T-helper 9 cell (primary cell): ENCODE measurements at regions not wholly inside any gene's neighbourhood (a gene's known extent, or its start where the extent isn't known, plus 50 kb on each side); places are given as distances from the start of the nearest gene placed in this dataset.

Experiments used
- DNase-seq: peaks from one replicate; pipeline ENCODE4 v3.0.0-alpha.2; 2020

DNA sequence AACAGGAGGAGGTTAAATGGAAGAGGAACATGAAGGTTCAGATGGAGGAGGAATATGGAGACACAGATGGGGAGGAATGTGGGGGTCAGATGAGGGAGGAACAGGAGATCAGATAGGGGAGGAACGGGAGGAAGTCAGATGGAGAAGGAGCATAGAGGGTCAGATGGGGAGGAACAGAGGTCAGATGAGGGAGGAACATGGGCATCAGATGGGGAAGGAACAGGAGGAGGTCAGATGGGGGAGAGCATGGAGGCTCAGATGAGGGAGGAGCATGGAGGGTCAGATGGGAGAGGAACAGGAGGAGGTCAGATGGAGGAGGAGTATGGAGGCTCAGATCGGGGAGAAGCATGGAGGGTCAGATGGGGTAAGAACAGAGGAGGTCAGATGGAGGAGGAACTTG, 290.6 kb downstream of the BMP7 start:
- DNase-seq, result no peak

DNA sequence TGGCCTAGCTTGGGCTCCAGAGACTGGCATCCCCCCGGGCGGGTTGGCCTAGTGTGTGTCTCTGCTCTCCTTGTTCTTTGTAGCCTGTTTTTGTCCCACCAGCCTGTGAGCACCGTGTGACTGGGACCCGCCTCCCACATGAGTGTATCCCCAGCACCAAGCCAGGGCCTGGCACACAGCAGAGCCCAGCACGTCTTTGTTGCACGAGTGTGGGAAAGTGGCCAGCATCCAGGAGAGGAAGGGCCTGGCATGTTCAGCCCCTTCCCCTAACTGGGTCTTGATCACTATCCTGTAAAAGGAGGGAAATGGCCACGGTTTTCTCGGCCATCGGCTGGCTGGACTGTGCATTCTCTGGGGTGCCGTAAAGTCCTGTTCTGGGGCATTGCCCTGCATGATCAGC, 290.1 kb downstream of the BMP7 start:
- no peak for DNase-seq

DNA sequence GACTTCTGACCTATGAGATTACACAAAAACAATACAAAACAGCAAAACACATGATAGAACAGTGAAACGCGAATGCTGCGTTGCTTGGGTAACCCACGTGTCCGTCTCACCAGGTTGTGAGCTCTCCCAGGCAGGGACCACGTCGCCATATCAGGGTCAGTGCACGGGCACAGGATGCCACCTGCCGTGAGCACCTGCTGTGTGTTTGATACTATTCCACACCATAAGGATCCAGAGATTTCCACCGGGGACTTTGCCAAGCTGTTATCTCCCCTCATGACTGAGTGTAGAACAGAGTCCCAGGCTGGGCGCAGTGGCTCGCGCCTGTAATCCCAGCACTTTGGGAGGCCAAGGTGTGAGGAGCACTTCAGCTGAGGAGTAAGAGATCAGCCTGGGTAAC, 288.0 kb downstream of the BMP7 start:
- DNase-seq, result no peak

DNA sequence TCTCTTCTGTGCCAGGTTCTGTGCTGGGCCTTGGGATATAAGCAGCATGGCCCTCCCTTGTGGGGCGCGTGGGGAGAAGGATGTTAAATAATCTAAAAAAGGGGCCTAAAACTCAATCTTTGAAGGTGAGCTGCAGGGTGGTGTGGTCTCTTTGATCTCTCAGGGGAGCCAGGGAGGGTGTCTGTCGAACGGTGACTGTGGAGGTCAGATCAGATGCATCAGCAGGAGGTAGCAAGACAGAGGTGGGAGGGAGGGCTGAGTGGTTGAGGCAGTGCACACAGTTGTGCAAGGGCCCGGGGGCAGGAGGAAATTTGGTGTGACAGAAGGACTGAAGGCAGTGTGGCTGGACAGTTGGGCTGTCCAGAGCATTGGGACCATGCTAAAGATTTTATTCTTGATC, 287.3 kb downstream of the BMP7 start:
- DNase-seq, result no peak

DNA sequence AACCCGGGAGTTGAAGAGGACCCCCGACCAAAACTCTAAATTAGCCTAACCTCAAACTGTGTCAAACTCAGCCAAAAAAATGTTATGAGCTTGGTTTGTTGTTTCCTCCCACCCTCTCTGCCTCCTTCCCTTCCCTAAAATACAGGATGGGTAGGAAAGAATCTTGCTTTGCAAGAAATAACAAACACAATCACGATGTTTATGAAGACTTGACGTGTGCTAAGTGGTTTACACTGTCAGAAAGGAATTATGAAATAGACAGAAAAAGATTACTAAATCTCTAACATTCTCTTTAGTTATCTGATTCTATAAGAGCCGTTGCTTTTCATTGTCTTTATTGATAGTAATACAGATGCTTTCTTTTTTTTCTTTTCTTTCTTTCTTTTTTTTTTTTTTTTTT, 285.1 kb downstream of the BMP7 start:
- DNase-seq, result no peak

DNA sequence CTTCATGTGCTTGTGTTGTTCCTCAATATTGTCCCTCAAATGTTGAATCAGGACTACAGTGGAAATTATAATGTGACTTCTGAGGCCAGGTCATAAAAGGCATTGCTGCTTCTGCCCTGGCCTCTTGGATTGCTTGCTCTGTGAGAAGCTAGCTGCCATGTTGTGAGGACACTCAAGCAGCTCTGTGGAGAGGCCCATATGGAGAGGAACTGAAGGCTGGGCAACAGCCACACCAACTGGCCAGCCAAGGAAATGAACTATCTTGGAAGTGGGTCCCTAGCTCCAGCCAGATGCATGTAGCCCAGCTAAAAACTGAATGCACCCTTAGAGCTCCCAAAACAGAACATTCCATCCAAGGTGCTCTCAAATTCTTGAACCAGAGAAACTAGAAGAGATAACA, 282.6 kb downstream of the BMP7 start:
- no peak for DNase-seq

DNA sequence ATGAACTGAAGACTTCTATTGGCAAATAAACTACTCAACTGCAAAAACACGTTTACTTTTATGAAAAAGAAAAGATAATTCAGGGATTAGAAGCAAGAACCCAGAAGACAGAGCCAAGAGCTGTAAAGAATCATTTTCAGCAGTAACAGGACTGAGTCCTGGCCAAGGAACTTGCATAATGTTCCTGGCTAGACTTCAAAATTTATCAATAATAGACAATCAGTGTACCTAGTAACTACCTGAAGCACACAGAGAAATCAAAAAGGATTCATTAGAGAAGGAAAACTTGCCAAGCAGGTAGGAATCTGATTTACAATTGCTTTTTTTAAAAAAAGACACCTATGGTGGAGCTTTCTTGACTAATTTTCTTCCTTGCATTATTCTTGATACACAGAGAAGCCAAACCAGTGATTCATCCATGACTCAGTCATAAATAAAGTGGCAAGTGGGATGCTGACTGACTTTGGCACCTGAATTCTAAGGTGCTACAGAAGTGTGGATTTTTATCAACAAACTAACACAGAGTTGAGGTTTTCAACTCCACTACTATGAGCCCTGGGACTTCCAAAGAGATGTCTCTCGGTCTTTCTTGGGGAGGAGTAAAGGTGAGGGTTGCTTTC, 281.3 kb downstream of the BMP7 start:
- DNase-seq, result no peak

DNA sequence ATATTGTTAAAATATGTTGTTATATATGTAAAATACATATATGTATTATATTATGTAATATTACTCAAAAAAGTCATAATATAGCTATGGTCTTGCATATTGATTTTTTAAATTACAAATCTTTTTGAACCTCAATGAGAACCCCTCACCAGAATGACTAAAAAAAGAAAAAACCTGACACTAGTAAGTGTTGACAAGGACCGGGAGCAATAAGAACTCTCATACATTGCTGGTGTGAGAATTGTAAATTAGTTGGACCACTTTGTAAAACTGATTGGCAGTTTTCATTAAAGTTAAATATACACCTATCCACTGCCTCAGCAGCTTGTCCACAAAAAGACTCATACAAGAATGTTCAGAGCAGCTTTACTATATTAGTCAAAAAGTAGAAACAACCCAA, 280.0 kb downstream of the BMP7 start:
- no peak for DNase-seq

DNA sequence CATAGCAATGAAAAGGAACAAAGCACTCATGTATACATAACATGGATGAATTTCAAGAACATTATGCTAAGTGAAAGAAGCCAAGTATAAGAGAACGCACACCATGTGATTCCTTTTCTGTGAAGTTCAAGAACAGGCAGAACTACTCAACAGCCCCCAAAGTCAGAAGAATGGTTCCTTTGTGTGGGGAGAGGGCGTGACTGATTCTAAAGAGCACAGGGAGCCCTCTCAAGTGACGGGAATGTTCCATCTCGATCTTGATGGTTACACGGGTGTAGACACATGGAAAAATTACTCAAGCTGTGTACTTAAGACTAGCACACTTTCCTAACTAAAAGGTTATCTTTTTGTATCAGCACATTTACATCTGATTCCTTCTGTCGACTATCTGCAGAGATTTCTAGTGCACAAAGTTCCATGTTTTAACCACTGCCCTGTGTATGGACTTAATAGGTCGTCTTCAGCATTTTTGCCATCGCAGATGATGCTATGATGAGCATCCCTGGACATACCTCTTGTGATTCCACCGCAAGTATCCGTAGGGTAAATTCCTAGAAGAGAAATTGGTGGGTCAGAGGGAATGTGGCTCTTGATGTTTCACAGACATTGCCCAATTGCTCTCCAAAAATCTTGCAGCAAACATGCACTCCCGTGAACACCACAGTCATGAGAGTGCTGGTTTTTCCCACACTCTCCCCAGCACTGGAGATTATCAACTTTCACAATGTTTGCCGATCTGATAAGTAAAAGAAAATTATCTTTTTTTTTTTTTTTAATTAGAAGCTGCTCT, 279.3 kb downstream of the BMP7 start:
- no peak for DNase-seq

DNA sequence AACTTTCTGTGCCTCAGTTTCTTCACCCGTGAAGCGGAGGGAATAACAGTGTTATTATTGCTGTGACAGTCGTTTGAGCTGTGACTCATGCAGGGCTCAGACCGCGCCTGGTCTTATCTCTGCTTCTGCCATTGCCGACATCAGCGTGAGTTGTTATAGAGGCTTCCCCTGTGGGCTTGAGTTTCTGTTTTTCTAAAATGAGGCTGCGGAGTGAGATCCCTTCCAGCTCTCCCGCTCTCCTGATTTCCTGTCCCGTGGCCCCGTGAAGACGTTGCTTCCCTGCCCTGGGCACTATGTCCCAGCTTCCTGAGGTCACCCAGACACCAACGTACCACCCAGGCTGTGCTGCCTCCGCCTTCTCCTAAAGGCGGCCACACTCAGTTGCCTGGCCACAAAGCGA, 278.5 kb downstream of the BMP7 start:
- DNase-seq, result no peak

DNA sequence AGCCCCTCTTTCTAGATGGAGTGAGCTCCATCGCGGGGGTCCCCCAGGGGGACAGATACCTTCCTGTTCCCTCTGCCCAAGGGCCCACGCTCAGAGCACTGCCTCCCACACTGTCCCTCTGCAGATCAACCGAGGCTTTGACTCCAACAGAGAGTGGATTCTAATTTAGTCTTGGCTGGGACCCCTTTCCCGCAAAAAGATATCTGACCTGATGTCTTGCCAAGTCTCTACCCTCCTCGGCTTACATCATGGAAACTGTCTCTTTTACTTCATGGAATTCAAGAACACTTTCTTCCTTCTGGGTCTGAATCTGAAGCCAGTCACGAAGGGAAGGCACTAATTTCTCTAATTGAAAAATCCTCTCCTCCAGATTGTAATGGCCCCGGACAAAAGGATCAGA, 278.0 kb downstream of the BMP7 start:
- DNase-seq, result no peak

DNA sequence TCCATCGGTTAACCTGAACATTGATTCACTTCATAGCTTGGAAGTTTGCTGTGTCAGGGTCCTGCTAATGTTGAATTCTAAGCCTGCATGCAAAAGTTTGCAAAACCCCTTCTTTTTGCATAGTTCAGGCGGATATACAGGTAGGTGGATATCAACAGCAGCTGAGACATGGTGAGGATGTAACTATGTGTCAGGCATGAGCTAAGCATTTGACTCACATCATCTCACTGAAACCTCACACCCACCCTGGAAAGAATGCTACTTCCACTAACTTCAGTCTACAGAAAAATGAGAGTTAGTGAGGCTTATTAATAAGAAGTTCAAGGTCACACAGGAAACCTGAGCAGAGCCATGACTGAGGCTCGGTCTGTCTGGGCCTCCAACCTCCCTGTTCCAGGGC, 276.9 kb downstream of the BMP7 start:
- no peak for DNase-seq

DNA sequence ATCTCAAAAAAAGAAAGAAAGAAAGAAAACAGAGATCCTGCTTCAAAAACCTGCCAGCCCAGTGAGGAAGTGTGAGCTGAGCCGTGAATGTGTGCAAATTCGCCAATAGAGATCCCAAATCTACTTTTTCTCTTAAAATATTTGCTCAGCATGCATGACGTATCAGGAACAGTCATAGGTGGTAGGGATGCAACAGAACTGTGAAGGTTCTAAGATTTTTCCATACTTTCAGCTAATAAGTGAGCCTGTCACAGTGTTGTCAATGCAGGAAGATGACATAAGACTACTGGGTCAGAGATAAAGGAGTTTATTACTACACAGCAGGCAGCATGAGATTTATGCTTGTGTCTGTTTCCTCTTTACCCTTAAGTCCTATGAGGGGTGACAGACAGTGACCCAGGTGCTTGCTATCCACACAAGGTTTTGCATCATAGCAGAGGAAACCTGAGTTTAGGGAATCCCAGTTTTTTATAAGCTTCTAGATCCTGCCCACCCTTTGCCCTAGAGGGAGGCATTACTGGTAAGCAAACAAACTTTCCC, 273.4 kb downstream of the BMP7 start:
- no peak for DNase-seq

DNA sequence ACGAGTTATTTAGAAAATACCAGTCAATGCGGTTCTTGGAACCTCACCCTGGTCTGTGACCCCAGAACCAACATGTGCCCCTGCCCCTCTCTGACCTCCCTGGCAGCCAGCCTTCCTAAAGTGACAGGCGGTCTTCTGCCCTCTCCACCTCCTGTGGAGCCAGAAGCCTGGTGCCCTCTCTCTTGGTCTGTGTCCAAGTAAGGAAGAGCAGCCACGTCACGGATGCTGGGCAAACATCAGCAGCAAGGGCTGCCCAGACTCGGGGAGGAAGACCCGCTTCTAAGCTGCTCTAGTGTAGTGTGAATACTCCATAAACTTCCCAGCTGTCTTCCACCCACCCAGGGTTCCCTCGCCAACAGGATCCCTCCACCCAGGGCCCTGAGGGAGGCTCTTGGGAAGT, 272.4 kb downstream of the BMP7 start:
- DNase-seq, result no peak

DNA sequence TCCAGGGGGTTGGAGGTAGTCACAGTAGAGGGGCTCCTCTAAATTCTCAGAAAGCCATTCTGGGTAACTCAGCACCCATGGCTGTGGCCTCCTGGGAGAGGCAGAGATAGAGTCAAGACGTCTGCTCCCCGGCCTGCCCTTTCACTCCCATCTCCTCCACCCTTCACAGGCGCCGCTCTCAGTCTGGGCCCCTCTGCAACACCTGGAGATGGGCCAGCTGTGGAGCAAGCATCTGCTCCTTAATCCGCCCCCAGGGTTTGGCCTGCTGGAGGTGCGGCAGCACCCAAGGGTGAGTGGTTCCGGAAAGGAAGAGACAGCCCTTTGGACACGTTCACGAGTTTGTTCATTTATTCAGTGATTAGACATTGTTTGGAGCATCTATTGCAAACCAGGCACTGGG, 271.3 kb downstream of the BMP7 start:
- no peak for DNase-seq

DNA sequence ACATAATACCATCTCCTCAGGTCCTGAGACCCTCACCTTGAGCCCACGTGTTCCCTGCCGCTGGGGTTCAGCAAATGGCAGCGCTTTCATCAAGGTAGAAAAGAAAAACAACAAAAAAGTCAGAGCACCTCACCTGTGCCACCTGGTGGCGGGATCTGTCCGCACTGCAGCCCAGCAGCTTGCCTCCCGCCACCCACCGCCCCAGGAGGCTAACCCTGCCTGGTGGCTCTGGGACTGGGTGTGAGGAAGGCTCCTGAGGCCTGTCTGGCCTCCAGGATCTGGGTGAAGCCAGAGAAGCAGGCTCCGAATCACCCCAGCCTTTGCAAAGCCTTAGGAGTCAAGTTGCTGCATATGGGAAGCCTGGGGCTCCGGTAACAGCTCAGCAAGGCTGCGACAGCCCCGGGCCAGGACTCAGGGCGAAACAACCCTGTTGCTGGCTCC, 270.8 kb downstream of the BMP7 start:
- no peak for DNase-seq

DNA sequence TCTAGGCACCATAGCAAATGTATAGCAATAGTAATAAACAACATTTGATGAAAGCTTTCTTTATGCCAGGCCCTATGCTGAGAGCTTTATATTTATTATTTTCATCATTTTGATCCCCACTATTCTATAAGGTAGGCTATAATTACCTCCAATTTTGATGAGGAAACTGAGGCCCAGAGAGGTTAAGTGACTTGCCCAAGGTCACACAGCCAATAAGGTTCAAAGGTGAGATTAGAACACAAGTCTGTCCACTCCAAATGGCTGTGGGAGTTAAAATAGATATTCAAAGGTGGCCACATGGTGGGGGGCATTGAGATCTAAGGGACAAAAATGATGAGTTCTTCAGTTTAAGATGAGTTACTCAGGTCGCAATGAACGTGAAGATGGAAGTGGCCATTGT, 269.9 kb downstream of the BMP7 start:
- no peak for DNase-seq

DNA sequence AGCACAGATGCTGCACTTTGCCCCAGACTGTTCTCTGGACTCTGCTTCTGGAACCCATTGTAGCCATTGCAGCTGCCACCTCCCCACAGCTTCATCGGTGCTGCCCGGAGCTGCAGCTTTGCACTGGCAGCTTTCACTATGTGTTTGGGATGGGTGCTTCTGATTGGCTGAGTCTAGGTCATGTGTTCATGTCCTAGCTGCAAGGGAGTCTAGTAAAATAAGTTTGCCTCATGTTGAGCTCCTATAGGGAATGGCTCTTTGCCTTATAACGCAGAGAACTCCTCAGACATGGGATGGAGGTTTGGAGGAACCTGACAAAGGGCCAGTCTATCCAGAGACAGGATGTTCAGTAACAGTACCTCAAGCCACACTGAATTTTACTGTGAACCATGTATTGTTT, 268.0 kb downstream of the BMP7 start:
- no peak for DNase-seq

DNA sequence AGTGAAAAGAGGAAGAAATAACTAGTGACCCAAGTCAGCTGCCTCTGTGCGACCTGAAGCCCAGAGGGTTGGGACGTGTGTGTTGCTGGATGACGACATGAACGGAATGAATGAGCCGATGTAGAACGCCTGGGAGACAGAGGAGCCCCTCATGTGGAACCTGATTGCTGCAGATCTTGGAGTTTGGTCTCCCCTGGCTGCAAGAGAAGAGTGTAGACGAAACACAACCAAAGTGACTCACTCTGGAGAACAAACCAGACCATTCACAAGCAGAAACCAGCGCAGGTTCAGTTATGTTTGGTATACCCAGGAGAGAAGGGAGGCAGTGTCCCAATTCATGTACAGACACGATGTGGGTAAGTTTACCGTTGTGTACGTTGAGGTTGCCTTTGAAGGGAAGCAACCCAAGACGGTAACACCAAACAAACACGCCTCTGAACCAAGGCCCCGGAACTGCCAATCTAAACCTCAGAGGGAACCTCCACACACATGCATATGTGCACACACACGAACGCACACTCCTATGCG, 265.9 kb downstream of the BMP7 start:
- no peak for DNase-seq

DNA sequence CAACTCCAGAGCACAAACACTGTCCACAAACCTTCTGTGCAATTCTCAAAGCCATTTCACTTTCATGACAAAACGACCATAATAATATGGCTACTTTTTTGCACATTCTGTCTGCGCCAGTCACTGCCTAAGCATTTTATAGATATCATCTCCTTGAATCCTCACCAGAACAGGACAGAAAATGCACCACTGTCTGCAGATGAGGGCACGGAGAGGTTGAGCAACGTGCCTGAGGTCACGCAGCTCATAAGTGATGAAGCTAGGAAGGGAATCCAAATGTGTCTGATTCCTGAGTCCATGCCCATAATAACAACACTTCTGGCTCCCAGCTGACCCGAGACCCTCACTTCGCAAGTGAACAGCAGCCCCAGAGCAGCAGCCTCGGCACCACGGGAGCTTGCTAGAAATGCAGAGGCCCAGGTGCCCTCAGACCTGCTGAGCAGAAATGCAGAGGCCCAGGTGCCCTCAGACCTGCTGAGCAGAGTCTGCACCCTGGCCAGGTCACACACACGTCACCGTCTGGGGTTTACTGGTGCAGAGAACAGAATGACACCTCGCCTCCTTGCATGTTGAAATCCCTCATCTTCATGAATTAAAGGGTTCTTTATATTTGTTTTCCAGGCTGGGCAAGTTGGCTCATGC, 265.2 kb downstream of the BMP7 start:
- no peak for DNase-seq

DNA sequence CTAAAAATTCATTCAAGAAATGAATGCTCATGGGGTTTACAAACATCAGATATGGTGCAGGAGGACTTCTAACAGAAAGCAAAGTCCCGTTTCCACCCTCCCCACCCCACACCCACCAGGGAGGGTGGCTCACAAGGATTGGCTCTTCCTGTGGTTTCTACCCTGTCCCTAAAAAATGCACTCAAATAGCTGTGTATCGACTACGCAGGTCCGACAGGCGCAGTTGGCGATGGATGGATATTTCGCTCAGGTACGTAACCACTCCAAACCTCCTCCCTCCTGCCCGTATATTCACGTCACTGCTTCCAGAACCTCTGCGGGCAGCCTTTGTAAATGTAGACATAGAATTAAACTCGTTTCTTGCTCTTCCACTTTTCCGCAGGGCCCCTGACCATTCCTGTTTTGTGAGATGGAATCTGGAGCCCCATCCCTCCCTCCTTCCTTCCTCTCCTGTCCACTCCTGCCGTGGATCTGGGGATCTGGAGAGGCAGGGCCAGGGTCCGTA, 264.3 kb downstream of the BMP7 start:
- no peak for DNase-seq

DNA sequence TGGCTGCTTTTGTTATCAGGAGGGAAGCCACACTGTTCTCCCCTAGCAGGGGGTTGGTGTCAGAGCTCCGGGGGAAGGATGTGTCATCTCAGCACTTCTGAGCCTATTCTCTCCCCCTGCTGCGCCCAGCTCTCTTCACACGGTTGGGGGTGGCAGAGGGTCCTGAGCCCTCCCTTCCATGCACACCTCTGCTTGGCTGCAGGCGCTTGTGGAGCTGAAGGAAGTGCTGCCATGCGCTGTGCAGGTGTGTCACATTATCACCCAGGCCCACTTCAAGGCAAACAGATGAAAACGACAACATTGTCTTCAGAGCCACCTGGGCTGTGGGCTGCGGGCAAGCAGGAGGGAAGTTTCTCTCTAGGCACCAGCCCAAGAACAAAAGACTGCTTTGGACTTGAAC, 263.4 kb downstream of the BMP7 start:
- no peak for DNase-seq

DNA sequence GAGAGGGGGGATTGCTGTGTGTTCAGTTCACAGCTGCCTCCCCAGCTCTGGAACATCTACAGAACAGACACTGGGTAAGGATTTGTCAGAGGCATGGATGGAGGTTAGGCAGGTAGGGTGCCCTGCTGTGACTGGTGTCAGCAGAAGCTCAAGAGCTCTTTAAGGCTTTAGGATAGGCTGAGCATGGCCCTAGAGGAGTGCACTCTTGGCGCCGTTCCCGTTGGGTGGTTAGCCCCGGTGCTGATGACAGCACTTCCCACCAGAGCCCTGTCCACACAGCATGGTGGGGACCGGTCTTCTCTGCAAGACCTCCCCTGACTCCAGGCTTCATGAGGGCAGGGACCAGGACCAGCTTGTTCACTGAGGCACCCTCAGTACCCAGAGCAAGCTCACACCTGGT, 262.0 kb downstream of the BMP7 start:
- no peak for DNase-seq
